Brain microvascular endothelial cell (primary cell): ENCODE measurements at regions not wholly inside any gene's neighbourhood (a gene's known extent, or its start where the extent isn't known, plus 50 kb on each side); places are given as distances from the start of the nearest gene placed in this dataset.

ENCODE experiments used
- DNase-seq: peaks from one replicate; pipeline ENCODE4 v3.0.0-alpha.2; 2020
- H3K27ac ChIP-seq: fragments of 250-450 bp; sonication (Bioruptor Pico); 2 replicates; pipeline ENCODE4 v1.5.1; 2020; ENCODE audit warnings: mild to moderate bottlenecking, moderate library complexity
- H3K27me3 ChIP-seq: fragments of 250-450 bp; sonication (Bioruptor Pico); replicated peaks from 2 replicates; pipeline ENCODE4 v1.5.1; 2020; ENCODE audit warnings: mild to moderate bottlenecking
- H3K36me3 ChIP-seq: fragments of 250-450 bp; sonication (Bioruptor Pico); replicated peaks from 2 replicates; pipeline ENCODE4 v1.5.1; 2020; ENCODE audit warnings: mild to moderate bottlenecking
- H3K4me3 ChIP-seq: 2 replicates; pipeline ENCODE4 v1.5.1; 2011; ENCODE audit warnings: low read depth, mild to moderate bottlenecking, control low read depth, low read length, moderate library complexity
- in situ Hi-C: cut with HindIII; loops from 2 replicates; pipeline ENCODE4 v1.10.0; 2017; ENCODE audit warnings: low sequenced_read_pairs, low pct_ligation_motif_present
- TF ChIP-seq, protein P1 (sequence below): IDR thresholded peaks from 2 replicates; pipeline ENCODE4 v1.5.1; 2011; ENCODE audit warnings: low read depth, mild to moderate bottlenecking, moderate library complexity, low read length, control low read depth, inconsistent platforms; ENCODE audit errors: missing control alignments

DNA sequence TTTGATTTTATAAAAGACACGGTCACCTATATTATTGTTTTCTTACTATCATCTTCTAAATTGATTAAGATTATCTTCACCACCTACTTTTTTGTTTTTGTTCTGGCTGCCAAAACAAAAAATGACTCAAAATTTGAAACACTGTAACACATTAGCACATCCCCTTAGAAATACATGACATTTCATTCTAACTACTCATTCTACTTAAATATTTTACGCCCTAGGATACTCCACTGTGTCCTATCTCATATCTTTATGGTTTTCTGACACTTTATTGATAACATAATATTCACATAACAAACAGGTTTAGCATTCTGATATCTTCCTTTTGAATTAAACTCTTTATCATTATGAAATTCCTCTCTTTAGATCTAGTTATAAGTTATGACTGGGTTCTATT lies 656.2 kb downstream of the GBE1 start:
- Histone ChIP-seq H3K27ac (no peak overlapping the region), H3K36me3 (no peaks in the 10 kb centered on the region), H3K27me3 (no peaks in the 10 kb centered on the region), H3K4me3 (no peak overlapping the region)
- no peak for DNase-seq
- in situ Hi-C loops: no loop called here
- TF ChIP-seq, protein P1, sequence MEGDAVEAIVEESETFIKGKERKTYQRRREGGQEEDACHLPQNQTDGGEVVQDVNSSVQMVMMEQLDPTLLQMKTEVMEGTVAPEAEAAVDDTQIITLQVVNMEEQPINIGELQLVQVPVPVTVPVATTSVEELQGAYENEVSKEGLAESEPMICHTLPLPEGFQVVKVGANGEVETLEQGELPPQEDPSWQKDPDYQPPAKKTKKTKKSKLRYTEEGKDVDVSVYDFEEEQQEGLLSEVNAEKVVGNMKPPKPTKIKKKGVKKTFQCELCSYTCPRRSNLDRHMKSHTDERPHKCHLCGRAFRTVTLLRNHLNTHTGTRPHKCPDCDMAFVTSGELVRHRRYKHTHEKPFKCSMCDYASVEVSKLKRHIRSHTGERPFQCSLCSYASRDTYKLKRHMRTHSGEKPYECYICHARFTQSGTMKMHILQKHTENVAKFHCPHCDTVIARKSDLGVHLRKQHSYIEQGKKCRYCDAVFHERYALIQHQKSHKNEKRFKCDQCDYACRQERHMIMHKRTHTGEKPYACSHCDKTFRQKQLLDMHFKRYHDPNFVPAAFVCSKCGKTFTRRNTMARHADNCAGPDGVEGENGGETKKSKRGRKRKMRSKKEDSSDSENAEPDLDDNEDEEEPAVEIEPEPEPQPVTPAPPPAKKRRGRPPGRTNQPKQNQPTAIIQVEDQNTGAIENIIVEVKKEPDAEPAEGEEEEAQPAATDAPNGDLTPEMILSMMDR: no peak

GRCh38 chr3:81097889-81098288 lies 663.6 kb downstream of the GBE1 start:
- Histone ChIP-seq H3K27me3 (no peaks in the 10 kb centered on the region), H3K4me3 (no peak overlapping the region), H3K36me3 (no peaks in the 10 kb centered on the region), H3K27ac (no peak overlapping the region)
- DNase-seq: no peak
- TF ChIP-seq, protein P1: no peak
- in situ Hi-C loops: no loop called here

DNA sequence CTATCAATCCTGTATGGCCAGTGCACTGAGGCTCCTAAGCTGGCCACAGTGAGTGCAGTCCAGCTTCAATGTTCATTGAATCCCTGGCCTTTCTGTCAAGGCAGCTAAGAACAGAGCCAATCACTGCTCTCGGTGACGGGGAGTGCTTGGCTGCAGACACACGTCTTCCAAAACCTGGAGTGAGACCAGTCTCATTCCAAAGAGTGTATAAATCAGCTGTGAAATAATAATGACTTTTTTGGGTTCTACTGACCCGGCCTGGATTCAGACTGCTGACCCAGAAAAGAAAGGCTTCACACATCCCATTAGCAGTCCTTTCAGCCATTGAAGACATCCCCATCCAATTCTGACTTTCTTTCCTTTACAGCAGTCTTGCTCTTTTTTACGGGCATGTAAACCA lies 665.5 kb downstream of the GBE1 start:
- DNase-seq: no peak
- no peaks in the 10 kb centered on the region for H3K27me3 ChIP-seq
- in situ Hi-C loops: no loop called here
- no peak overlapping the region for H3K27ac ChIP-seq
- H3K36me3 ChIP-seq: no peaks in the 10 kb centered on the region
- no peak overlapping the region for H3K4me3 ChIP-seq
- TF ChIP-seq, protein P1: no peak

- TF ChIP-seq, protein P1: no peak
- in situ Hi-C loops: no loop called here
- Histone ChIP-seq H3K27me3 (no peaks in the 10 kb centered on the region), H3K36me3 (no peaks in the 10 kb centered on the region), H3K27ac (no peak overlapping the region), H3K4me3 (no peak overlapping the region)
- DNase-seq: no peak
Observed at GRCh38 chr3:81094986-81095385, 666.5 kb downstream of the GBE1 start.

DNA sequence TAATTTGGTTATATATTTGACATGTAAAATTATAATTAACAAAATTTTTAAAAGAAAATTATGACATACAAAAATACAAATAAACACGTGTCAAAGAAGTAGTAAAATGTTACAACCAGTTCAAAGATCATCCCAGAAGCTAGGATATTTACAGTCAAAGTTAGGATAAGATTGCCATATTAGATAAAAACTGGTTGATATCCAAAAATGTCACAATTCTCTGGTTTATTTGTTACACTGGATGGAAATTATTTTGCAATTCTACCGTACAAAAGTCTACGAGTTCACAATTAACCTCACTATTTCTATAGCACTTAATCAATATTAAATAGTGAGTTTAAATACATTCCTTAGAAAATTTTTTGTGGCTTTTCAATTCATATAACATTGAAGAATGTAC lies 673.8 kb downstream of the GBE1 start:
- TF ChIP-seq, protein P1: no peak
- no peak for DNase-seq
- no peaks in the 10 kb centered on the region for H3K27me3 ChIP-seq
- no peaks in the 10 kb centered on the region for H3K36me3 ChIP-seq
- no peak overlapping the region for H3K27ac ChIP-seq
- no peak overlapping the region for H3K4me3 ChIP-seq
- in situ Hi-C loops: no loop called here

GRCh38 chr3:81086348-81086747 lies 675.1 kb downstream of the GBE1 start:
- Histone ChIP-seq H3K27ac (no peak overlapping the region), H3K27me3 (no peaks in the 10 kb centered on the region), H3K36me3 (no peaks in the 10 kb centered on the region), H3K4me3 (no peak overlapping the region)
- in situ Hi-C loops: no loop called here
- DNase-seq: no peak
- TF ChIP-seq, protein P1: no peak
